GM10248 (cell line): ENCODE measurements at regions not wholly inside any gene's neighbourhood (a gene's known extent, or its start where the extent isn't known, plus 50 kb on each side); places are given as distances from the start of the nearest gene placed in this dataset.

Experiments used
- CTCF ChIA-PET: fragments of 300-600 bp; sonication (Branson Sonifier 250); formaldehyde crosslinking; extraction: SDS; loops from one replicate; lab custom pipeline; 2021; ENCODE audit warnings: antibody characterized with exemption; lab: Yijun Ruan, JAX
- POLR2A ChIA-PET: fragments of 350-650 bp; sonication (Branson Sonifier 250); formaldehyde crosslinking; extraction: SDS; loops from one replicate; lab custom pipeline; 2020; ENCODE audit warnings: antibody characterized with exemption; lab: Yijun Ruan, JAX
- DNase-seq: peaks from one replicate; pipeline ENCODE4 v3.0.0; 2012; ENCODE audit errors: extremely low spot score
- CTCF ChIP-seq: IDR thresholded peaks from 2 replicates; pipeline ENCODE4 v1.5.1; 2012; ENCODE audit warnings: mild to moderate bottlenecking, low read depth; ENCODE audit errors: extremely low read depth, missing control alignments, control extremely low read depth

GRCh38 chr2:151097128-151097527, 164.5 kb downstream of the RBM43 start:
- no peak for DNase-seq
- no peak for TF ChIP-seq CTCF
- ChIA-PET CTCF (no interaction called here), POLR2A (no interaction called here)

- DNase-seq = no peak
- ChIA-PET POLR2A (no interaction called here), CTCF (interaction anchor here (0.7 kb wide), 1 partner anchor 14 kb away, joined by 3 read pairs; no protein-coding TSS in a partner anchor)
- TF ChIP-seq CTCF = no peak
Measured at GRCh38 chr2:151096235-151096634, 165.4 kb downstream of the RBM43 start.

GRCh38 chr2:151095463-151095862, 166.2 kb downstream of the RBM43 start:
- ChIA-PET CTCF (interaction anchor here (1.4 kb wide), 1 partner anchor 11 kb away, joined by 3 read pairs; no protein-coding TSS in a partner anchor), POLR2A (no interaction called here)
- DNase-seq = no peak

GRCh38 chr2:151091583-151091982, 170.1 kb downstream of the RBM43 start:
- CTCF ChIA-PET = interaction anchor here (1.8 kb wide), 1 partner anchor 41 kb away, joined by 6 read pairs; no protein-coding TSS in a partner anchor

More at GRCh38 chr2:151095463-151095862, 166.2 kb downstream of the RBM43 start:
- TF ChIP-seq CTCF = no peak

GRCh38 chr2:151087377-151087776, 174.3 kb downstream of the RBM43 start:
- POLR2A ChIA-PET = no interaction called here
- CTCF ChIA-PET = no interaction called here

More at GRCh38 chr2:151091583-151091982, 170.1 kb downstream of the RBM43 start:
- no peak for TF ChIP-seq CTCF
- POLR2A ChIA-PET = no interaction called here
- DNase-seq = no peak

GRCh38 chr2:151085181-151085611, 176.5 kb downstream of the RBM43 start:
- TF ChIP-seq CTCF = no peak
- DNase-seq = no peak
- ChIA-PET POLR2A (no interaction called here), CTCF (interaction anchor here (0.8 to 1.3 kb wide), 2 partner anchors 19 to 33 kb away, joined by 3 read pairs; no protein-coding TSS in a partner anchor)

More at GRCh38 chr2:151087377-151087776, 174.3 kb downstream of the RBM43 start:
- no peak for DNase-seq
- TF ChIP-seq CTCF = no peak
